Activated naive CD4-positive, alpha-beta T cell treated with anti-CD3 and anti-CD28 coated beads for 36 hours (primary cell): ENCODE measurements at regions not wholly inside any gene's neighbourhood (a gene's known extent, or its start where the extent isn't known, plus 50 kb on each side); places are given as distances from the start of the nearest gene placed in this dataset.

Experiments
- CTCF ChIA-PET: fragments of 350-600 bp; sonication (Branson Sonifier 250); formaldehyde crosslinking; loops from one replicate; lab custom pipeline; 2021; ENCODE audit warnings: antibody characterized with exemption; lab: Charles Lee
- DNase-seq: peaks from one replicate; pipeline ENCODE4 v3.0.0-alpha.2; 2020
- H3K27ac Mint-ChIP-seq: one replicate; pipeline ENCODE4 v1.8.0; 2021; ENCODE audit warnings: mild to moderate bottlenecking, mixed read lengths
- H3K27me3 Mint-ChIP-seq: one replicate; pipeline ENCODE4 v1.8.0; 2021; ENCODE audit warnings: low read depth, mixed read lengths
- H3K36me3 Mint-ChIP-seq: one replicate; pipeline ENCODE4 v1.8.0; 2021; ENCODE audit warnings: low read depth, mixed read lengths
- H3K4me1 Mint-ChIP-seq: one replicate; pipeline ENCODE4 v1.8.0; 2021; ENCODE audit warnings: low read depth, mixed read lengths
- H3K4me3 Mint-ChIP-seq: one replicate; pipeline ENCODE4 v1.8.0; 2021; ENCODE audit warnings: mild to moderate bottlenecking, moderate library complexity, mixed read lengths
- H3K9me3 Mint-ChIP-seq: one replicate; pipeline ENCODE4 v1.8.0; 2021; ENCODE audit warnings: mixed read lengths
- intact Hi-C: fragments of 100-400 bp; cut with micrococcal nuclease; formaldehyde crosslinking; loops from one replicate; pipeline ENCODE4 v1.15.1; 2023

DNA sequence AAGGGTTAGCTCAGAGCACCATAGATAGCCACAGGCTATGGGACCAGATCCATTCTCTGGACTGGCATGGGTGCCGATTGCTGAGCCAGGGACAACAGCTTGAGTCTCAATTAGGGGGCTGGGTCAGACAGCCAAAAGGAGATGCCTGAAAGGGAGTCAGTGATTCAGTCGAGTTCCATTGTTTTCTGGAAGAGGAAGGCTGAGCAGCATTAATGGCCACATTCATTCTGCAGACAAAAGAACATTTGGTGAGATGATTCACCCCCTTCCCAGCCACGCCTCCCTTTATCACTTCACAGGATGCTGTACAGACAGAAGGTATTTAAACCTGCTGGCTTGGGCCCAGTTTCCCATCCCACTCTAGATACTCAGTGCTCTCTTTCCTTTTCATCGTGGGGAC is 131.9 kb downstream of the ADAMTS15 start:
- peak; percentile 9 for DNase-seq
- Mint-ChIP-seq H3K4me3 (no peak overlapping the region), H3K4me1 (no peaks in the 10 kb centered on the region), H3K36me3 (no peaks in the 10 kb centered on the region), H3K27ac (no peak overlapping the region), H3K9me3 (no peaks in the 10 kb centered on the region), H3K27me3 (peaks cover 3% of the 10 kb centered on the region)
- intact Hi-C loops = no loop called here
- CTCF ChIA-PET = no interaction called here

DNA sequence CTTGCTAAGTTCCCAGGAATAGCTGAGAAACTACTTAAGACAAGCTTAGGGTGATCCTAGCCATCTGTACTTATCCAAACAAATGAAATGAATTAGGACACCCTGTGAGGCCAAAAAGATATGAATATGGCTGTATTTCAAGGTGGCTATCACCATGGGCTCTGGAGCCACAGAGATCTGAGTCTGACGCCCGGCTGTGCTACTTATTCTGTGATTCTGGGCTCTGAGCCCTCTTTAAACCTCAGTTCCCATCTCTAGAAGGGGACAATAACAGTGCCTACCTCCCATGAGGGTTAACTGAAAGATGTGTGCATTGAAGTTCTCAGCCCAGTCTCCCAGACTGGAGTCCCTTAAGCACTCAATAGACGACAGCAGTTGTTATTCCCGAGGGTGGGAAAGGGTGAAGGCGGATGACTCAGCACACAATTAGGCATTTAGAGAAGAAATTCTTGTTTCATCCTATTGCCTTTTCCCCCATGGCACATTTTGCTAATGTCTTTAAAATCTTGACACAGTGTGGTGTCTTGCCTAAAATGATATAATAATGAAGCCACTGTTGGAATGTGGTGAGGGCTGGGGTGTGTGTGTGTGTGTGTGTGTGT is 132.5 kb downstream of the ADAMTS15 start:
- Mint-ChIP-seq H3K36me3 (no peaks in the 10 kb centered on the region), H3K4me1 (no peaks in the 10 kb centered on the region), H3K9me3 (no peaks in the 10 kb centered on the region), H3K27me3 (peaks cover 3% of the 10 kb centered on the region), H3K4me3 (no peak overlapping the region), H3K27ac (no peak overlapping the region)
- CTCF ChIA-PET = no interaction called here
- DNase-seq = no peak
- intact Hi-C loops = no loop called here

DNA sequence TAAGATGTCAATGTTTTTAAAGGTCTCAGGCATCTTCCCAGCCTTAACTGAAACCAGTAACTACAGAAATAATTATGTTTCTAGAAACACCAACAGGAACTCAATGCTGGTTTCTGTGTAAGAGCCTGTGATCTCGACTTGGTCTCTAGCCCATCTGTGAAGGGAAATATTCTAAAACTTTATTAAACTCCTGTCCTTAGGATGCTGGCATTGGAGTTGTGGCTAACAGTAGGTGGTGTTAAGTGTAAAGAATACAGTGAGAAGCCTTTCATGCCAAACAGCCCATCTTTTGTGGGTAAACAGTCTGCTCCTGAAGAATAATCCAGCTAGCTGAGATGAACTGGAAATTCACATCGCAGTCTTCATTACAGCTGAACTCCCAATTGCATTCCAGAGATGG is 133.2 kb downstream of the ADAMTS15 start:
- Mint-ChIP-seq H3K36me3 (no peaks in the 10 kb centered on the region), H3K27me3 (peaks cover 3% of the 10 kb centered on the region), H3K4me1 (no peaks in the 10 kb centered on the region), H3K9me3 (no peaks in the 10 kb centered on the region), H3K27ac (no peak overlapping the region), H3K4me3 (no peak overlapping the region)
- intact Hi-C loops = no loop called here
- CTCF ChIA-PET = no interaction called here
- DNase-seq = no peak

DNA sequence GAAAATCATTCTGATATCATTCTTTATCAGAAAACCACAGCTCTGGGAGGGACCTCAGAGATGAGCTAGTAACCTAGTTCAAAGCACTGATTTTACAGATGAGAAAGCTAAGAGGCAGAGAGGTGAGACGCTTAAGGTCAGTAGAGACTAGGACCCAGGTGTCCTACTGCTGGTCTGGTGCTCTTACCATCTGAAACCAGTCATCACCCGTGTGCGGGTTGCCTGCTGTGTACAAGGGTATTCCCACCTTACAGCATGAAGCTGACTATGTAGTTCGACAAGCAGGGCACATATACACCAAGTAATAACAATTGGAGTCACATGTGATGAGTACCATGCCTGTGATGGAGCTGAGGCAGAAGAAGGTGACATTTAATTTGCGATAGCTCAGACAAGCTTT is 133.7 kb downstream of the ADAMTS15 start:
- Mint-ChIP-seq H3K4me3 (no peak overlapping the region), H3K4me1 (no peaks in the 10 kb centered on the region), H3K27me3 (peaks cover 3% of the 10 kb centered on the region), H3K36me3 (no peaks in the 10 kb centered on the region), H3K9me3 (no peaks in the 10 kb centered on the region), H3K27ac (no peak overlapping the region)
- intact Hi-C loops = no loop called here
- CTCF ChIA-PET = no interaction called here
- DNase-seq = no peak

DNA sequence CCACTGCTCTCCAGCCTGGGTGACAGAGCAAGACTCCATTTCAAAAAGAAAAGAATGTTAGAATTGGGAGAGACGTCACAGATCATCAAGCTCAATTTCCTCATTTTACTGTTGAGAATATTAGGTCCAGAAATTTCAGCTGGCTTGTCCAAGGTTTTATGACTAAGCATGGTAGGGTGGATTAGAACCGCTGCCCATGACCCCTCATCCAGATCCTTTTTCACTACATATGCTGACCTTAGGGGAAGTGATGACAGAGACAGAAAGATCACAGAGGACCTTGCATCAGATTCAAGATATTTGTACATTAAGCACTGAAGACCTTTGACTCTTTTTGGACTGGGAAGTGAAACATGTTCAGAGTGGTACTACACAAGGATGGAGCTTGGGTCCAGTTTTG is 134.5 kb downstream of the ADAMTS15 start:
- Mint-ChIP-seq H3K27me3 (peaks cover 3% of the 10 kb centered on the region), H3K4me3 (no peak overlapping the region), H3K27ac (no peak overlapping the region), H3K4me1 (no peaks in the 10 kb centered on the region), H3K9me3 (no peaks in the 10 kb centered on the region), H3K36me3 (no peaks in the 10 kb centered on the region)
- intact Hi-C loops = no loop called here
- no peak for DNase-seq
- CTCF ChIA-PET = no interaction called here

DNA sequence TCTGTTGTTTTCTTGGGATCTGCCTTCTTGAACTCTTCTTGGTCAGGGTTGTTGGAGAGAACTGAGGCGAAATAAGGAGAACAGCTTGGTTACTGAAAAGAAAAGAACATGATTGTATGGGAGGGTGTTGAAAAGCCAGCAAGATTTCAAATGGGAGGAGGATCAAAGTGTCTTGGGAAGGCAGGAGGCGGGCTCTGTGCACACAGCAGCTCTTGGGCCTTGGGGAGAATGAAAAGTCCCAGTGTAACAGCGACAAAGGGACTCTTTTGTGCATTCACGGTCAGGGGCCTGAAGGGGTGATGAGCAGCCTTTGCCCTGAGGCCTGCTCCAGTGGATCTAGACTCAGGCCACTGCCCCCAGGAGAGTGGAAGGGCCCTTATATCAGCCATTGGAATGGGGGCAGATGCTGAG is 135.4 kb downstream of the ADAMTS15 start:
- Mint-ChIP-seq H3K4me3 (no peak overlapping the region), H3K27ac (no peak overlapping the region), H3K36me3 (no peaks in the 10 kb centered on the region), H3K27me3 (peaks cover 3% of the 10 kb centered on the region), H3K9me3 (no peaks in the 10 kb centered on the region), H3K4me1 (no peaks in the 10 kb centered on the region)
- DNase-seq = no peak
- CTCF ChIA-PET = no interaction called here
- intact Hi-C loops = no loop called here

DNA sequence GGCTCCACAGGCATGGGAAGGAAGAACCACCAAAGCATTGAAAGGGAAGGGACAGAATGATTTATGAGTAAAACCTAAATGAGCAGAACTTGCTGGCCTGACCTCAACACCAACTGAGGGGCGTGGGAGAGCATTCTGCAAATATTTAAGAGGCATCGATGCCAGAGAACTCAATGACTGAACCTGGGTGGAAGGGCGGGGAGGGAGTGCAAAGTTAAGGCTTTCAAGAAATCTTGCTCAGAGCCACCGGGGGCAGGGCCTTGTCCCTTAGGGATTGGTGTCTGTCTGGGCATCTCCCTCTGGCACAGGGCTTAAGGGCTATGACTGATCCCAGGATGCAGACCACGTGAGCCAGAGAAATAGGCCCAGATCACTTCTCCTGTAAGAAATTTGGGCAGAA is 137.1 kb downstream of the ADAMTS15 start:
- Mint-ChIP-seq H3K9me3 (no peaks in the 10 kb centered on the region), H3K4me1 (no peaks in the 10 kb centered on the region), H3K4me3 (no peak overlapping the region), H3K36me3 (no peaks in the 10 kb centered on the region), H3K27me3 (peaks cover 3% of the 10 kb centered on the region), H3K27ac (no peak overlapping the region)
- no peak for DNase-seq
- CTCF ChIA-PET = no interaction called here
- intact Hi-C loops = no loop called here

DNA sequence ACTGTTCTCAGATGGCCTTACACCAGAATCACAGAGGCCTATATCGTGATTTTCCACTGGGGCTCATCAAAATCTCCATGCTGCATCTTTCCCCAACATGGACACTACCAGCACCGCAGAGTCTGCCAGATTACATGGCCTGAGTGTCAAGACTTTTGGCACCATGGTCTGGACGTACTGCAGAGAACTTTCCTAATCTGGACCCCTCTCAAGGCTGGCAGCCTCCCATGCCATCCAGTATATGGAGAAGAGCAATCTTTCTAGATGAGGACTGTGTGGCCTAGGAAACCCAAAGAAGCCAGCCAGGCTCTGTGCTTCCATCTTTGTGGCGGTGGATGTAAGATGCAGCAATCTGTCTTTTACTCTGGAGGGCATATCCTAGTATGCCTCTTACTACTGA is 139.2 kb downstream of the ADAMTS15 start:
- H3K4me1 Mint-ChIP-seq = no peaks in the 10 kb centered on the region
- DNase-seq = no peak
- no peaks in the 10 kb centered on the region for H3K9me3 Mint-ChIP-seq
- H3K4me3 Mint-ChIP-seq = no peak overlapping the region
- no peaks in the 10 kb centered on the region for H3K27me3 Mint-ChIP-seq
- CTCF ChIA-PET = interaction anchor here (1.1 kb wide), 1 partner anchor 107 kb away, joined by 4 read pairs; no protein-coding TSS in a partner anchor
- intact Hi-C loops = no loop called here
- H3K36me3 Mint-ChIP-seq = no peaks in the 10 kb centered on the region
- H3K27ac Mint-ChIP-seq = no peak overlapping the region

DNA sequence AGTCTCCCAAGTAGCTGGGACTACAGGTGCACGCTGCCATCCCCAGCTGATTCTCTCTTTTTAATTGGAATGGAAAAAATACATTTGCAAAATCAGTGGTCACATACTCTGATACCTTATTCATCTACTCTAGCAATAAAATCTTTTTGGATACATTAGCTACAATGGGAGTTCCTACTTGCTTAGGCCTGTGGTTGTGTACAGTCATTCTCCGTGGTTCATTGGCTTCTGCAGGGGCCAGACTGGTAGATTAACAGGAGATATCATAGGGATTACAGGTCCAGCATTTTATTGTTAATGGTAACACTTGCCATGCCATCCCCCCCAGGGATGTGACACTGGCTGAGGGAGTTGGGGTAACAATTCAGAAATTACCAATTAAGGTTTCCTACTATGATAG is 140.0 kb downstream of the ADAMTS15 start:
- intact Hi-C loops = no loop called here
- no peaks in the 10 kb centered on the region for H3K9me3 Mint-ChIP-seq
- no peaks in the 10 kb centered on the region for H3K27me3 Mint-ChIP-seq
- CTCF ChIA-PET = no interaction called here
- no peaks in the 10 kb centered on the region for H3K36me3 Mint-ChIP-seq
- no peak for DNase-seq
- H3K4me1 Mint-ChIP-seq = no peaks in the 10 kb centered on the region
- H3K4me3 Mint-ChIP-seq = no peak overlapping the region
- no peak overlapping the region for H3K27ac Mint-ChIP-seq

DNA sequence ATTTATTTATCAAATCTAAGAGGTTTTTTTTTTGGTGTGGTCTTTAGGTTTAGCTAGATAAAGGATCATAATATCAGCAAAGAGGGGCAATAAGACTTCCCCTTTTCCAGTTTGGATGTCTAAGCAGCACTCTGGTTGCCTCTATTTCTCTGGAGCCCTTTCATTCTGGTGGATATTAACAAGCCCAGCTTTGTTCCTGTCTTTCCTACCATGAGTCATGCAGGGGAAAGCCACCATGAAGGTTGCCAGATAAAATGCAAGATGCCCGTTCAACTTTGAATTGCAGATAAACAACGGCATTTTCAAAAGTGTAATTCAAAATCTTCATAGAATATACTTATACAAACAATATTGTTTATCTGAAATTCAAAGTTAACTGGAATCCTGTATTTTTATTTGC is 143.6 kb downstream of the ADAMTS15 start:
- CTCF ChIA-PET = no interaction called here
- no peak for DNase-seq
- Mint-ChIP-seq H3K36me3 (no peaks in the 10 kb centered on the region), H3K4me3 (no peak overlapping the region), H3K27me3 (peaks cover 1% of the 10 kb centered on the region), H3K27ac (no peak overlapping the region), H3K9me3 (no peaks in the 10 kb centered on the region), H3K4me1 (no peaks in the 10 kb centered on the region)
- intact Hi-C loops = no loop called here

DNA sequence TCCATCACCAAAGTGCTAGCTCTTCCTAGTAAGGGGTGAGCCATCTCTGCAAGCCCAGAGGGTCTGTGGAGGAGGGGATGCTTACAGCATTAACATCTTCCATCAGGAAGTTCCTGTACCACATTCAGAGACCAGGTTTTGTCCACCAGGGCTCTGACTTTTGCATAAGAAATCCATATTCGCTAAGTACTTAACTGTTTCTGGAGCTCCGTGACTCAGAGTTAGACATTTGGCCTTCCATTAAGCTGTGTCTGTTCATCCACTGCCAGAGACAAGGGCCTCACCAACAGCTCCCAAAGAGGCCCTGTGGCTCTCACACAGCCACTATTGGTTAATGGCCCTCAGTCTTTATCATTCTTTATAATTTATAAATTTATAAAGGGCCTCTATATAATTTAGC is 144.6 kb downstream of the ADAMTS15 start:
- CTCF ChIA-PET = interaction anchor here (1.1 kb wide), 1 partner anchor 269 kb away, joined by 3 read pairs; no protein-coding TSS in a partner anchor
- Mint-ChIP-seq H3K27me3 (peaks cover 1% of the 10 kb centered on the region), H3K4me1 (no peaks in the 10 kb centered on the region), H3K36me3 (no peaks in the 10 kb centered on the region), H3K4me3 (no peak overlapping the region), H3K27ac (no peak overlapping the region), H3K9me3 (no peaks in the 10 kb centered on the region)
- DNase-seq = no peak
- intact Hi-C loops = no loop called here

DNA sequence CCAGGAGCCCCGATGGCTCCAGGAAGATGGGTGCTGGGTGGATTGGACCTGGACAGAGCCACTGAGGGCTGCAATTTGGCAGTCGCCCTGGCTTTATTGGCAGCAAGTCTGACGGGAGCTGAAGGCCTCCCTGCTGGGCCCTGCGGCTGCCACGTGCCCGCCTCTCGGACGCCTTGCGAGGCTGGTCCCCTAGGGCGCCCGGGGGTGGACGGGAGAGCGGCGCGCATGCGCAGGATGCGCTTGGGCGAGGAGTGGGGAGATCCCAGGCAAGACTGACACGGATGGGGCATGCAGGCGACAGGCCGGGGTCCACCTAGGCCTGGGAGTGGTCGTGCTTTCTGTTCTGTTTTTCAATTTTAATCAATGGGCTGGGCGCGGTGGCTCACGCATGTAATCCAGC is 150.0 kb downstream of the ADAMTS15 start:
- Mint-ChIP-seq H3K27ac (no peak overlapping the region), H3K4me3 (no peak overlapping the region), H3K4me1 (no peaks in the 10 kb centered on the region), H3K27me3 (peaks cover 1% of the 10 kb centered on the region), H3K36me3 (no peaks in the 10 kb centered on the region), H3K9me3 (no peaks in the 10 kb centered on the region)
- DNase-seq = no peak
- intact Hi-C loops = no loop called here
- CTCF ChIA-PET = no interaction called here

DNA sequence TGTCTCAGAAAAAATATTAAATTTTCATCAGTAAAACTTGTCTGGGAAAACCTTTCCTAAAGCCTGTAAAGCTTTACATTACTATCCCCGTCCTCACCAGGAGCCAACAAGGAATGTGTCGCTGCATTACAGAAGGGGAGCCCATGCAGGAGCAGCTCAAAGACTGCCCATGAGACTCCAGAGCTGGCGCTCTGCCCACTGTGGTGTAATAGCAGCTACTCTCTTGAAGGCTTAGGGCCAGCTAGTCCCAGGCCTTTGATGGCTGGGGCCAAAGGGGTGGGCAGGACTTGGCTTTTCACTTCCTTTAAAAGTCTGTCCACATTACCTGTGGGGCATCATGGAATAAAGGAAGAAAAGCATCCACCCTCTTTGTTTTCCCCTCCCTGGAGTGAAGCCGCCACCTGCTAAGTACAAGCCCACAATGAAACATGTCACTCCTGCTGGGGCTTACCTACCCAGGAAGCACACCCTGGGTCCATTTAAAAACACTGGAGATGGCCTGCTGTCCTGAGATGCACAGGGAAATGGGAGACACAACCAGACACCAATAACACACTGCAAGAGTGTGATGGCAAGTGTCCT is 150.7 kb downstream of the ADAMTS15 start:
- H3K4me3 Mint-ChIP-seq = no peak overlapping the region
- CTCF ChIA-PET = no interaction called here
- H3K9me3 Mint-ChIP-seq = no peaks in the 10 kb centered on the region
- no peaks in the 10 kb centered on the region for H3K4me1 Mint-ChIP-seq
- DNase-seq = no peak
- H3K27ac Mint-ChIP-seq = no peak overlapping the region
- H3K36me3 Mint-ChIP-seq = no peaks in the 10 kb centered on the region
- intact Hi-C loops = no loop called here
- peaks cover 1% of the 10 kb centered on the region for H3K27me3 Mint-ChIP-seq
